GM19351 (cell line): ENCODE measurements at regions not wholly inside any gene's neighbourhood (a gene's known extent, or its start where the extent isn't known, plus 50 kb on each side); places are given as distances from the start of the nearest gene placed in this dataset.
A peak's percentile ranks its signal among the peaks of the same experiment; 100 is the strongest.
"Not testable (repeated sequence)": the region's sequence is repeated elsewhere in the genome, so short reads cannot be mapped to it uniquely, and the experiment has no call there.

Experiments used
- ATAC-seq: cut with Tn5 transposase; IDR thresholded peaks from one replicate; pipeline ENCODE4 v1.9.1; 2021; ENCODE audit warnings: mild to moderate bottlenecking, moderate library complexity; ENCODE audit not compliant: unreplicated experiment

DNA sequence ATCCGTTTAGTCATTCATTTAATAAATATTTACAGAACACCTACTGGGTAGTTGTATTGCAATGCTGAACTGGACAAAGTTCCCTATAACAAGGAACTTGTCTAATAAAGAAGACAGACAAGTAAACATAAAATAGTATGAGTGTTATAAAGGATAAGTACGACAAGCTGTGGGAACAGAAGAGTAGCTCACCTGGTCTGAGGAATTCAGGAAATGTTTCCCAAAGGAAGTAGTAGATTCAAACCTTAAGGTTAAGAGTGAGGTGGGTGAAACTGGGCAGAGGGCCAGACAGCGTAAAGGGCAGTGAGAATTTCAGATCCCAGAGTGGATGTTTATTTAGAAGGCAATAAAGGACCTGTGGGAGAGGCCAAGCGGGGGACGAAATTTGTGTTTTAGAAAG is 72.3 kb upstream of the CD2AP start:
- ATAC-seq = no peak

DNA sequence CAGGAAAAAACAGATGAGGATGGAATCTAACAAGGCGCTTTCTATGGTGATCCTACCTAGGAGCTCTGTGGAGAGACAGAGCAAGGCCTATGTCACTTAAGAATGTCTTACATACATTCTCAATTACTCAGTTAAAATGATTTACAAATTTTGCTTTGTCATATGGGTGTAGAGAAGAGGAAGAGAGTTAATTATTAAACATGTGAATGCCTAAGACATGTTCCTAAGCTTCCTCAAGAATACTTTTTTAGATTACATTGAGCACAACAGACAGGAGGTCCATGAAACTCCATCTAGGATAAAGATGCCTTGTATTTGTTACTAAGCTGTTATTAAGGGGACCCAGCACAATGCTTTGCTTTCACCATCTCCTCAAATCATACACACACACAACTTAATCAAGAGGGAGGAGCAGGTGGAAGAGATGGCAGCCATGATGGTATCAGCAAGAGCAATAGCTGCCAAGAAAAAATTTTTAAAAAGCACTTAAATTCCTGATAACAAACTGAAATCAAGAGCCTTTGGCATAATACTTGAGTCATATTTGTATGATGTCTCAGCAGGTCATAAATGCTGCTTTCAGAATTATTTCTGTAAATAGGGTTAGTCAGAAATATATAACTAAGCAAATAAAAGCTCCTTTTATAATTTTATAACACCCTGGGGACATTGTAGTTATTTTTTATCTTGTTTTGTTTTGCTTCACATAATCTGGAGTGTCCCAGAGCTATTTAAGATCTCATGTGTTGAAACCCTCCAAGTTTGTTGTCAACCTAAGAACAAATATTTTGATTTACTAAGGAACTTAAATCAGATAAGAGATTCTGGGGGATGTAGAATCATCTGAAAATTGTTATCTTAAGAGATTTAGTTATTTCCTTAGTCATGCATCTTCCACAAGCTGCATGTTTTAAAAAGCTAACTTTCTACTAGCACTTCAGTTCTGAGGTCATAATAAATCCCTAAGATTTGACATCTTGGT is 70.0 kb upstream of the CD2AP start:
- ATAC-seq = no peak

DNA sequence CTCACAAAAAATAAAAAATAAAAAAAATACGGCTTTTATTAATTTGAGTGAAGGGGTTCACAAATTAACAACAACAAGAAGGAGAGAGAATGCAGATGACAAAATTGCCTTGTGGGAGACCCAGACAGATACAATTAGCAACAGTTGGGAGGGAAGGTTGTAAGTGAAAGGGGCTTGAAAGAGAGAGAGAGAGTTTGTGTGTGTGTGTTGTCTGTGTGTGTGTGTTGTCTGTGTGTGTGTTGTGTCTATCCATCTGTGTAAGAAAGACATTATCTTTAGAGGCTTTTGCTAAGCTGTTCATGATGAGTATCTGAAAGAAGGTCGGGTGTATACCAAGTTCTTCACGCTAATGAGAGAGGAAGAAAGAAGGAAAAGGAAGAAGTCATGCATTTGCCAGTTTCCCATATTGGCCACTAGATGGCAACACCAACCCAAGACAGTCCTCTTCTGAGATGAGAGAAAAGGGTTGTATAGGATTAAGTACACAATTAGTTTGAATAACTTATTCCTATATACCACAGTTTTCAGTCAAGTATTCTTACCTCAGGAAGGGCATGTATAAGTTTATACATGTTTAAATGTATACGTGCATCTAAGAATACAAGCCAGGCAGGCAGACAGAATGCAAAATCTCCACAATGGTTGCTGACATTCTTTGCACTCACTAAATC is 63.7 kb upstream of the CD2AP start:
- peak; percentile 71 for ATAC-seq

DNA sequence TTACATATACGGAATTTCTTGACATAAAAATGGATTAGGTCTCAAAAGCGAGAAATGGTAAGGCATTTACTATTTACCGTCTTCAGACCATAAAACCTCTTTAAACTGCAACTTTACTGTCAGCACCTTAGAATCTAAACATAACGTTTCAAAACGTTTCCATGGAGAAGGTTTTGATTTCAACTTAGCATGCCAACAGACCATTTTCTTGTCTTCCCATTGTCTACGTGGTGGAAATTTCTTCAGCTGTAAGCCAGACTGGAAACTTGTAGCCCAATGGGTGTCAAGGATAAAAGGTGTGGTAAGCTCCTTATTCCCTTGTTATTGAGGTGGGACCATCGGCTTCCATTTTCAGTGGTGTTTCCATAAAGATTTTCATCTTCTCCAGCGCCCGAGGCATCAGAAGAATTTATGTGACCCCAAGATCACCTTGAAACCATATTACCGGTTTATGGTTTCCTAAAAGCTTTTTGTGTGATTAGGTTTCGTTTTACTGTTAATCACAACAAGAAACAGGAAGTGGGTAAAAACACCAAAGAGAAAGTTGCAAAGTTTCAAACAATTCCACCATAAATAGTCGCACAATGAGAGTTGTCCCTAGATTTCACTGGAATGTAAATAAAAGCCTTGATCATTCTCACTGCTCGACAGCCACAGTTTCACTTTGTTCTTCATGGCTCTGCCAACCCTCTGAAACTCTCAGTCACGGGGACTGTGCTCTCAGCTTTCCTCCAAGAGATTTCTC is 63.0 kb upstream of the CD2AP start:
- ATAC-seq = peak; percentile 78

DNA sequence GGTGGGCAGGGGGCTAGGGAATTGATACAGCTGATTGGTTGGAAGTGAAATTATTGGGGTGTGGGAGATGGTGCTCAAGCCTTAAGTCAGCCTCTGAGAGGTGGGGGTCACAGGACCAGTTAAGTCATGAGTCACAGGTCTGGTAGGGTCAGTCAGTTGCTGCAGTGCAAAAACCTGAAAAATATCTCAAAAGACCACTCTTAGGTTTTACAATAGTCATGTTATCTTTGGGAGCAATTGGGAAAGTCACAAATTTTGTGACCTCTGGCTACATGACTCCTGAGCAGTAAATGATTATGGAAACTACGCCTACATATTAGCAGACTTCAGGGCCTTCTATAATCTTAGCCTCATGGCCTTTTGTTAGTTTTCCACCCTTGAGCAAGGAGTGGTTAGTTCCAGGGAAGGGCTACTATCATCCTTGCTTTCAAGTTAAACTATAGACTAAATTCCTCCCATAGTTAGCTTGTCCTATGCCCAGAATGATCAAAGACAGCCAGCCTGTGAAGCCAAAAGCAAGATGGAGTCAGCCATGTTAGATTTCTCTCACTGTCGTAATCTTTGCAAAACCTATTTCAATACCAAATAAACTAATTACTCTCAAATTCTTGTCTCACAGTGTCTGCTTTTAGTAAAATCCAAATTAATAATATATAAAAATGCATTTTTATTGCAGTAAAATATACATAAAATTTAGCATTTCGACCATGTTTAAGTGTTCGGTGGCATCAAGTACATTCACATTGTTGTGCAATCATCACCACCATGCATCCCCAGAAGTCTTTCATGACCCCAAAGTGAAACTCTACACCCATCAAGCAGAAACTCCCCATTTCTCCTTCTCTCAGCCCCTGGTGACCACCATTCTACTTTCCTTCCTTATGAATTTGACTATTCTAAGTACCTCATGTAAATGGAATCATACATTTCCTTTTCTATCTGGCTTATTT is 60.9 kb upstream of the CD2AP start:
- no peak for ATAC-seq

DNA sequence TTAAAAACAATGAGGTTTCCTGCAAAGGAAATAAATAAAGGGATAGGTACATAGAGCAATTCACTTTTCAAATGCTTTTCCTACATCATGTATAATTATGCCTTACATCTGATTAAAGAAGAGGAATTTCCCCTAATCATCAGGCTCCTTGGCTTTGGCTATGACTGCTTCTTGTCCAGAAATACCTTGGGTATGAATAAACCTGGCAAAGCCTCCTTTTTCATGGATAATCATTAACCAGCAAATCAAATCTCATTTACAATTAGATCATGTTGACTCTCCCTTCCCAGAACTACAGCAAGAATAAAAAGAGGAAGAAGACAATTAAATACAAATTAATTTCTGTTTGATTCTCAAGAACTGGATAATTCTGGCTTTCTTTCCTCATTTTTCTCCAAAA is 58.0 kb upstream of the CD2AP start:
- ATAC-seq = no peak

DNA sequence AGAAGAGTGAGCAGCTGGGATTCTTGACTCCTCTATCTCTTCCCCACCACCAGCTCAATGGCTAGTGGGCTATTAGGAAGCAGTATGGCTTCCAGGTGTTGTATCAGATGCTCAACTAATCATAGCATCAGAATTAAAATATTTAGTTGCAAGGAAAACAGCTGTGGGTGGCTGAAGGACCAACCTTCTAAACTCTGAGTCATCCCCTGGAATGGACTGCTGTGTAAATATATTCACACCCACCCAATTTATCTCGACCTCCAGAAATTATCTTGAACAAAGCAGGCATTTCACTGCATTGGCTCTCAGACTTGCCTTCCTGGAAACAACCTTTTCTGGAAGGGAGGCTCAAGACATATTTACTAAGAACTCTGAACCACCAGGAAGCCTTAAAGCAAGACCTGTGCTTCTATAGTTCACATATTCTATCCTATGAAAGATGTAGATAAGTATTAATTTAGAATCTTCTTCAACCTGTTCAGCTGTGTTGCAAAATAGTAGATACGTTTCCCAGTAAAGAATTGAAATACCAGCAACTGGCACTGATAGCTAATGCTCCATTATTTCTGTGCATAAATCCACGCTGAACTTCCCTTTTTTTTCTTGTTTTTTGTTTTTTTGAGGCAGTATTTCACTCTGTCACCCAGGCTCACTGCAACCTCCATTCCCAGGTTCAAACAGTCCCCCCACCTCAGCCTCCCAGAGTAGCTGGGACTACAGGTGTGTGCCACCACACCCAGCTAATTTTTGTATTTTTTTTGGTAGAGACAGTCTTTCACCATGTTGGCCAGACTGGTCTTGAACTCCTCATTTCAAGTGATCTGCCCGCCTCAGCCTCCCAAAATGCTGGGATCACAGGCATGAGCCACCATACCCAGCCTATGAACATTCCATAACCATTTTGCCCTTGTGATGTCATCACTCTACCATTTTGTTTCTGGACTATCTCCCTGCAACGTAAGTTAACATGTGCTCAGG is 56.9 kb upstream of the CD2AP start:
- ATAC-seq = no peak

DNA sequence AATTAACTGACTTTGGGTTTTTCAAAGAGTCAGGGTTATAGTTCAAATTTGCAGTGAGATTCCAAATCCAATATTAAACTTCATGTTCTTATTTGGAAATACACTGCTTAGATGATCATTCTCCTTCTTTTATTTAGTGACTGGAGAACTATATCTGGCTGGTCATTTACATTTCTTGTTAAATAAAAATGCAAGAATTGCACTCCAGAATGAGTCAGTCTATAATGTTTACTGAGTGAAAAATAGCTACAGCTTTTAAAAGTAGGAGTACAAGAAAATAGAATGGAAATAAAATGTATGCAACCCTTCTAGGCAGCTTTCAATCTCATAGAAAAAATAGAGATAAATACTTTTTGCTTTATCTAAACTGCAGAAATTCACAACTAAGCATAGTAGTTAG is 54.5 kb upstream of the CD2AP start:
- no peak for ATAC-seq

DNA sequence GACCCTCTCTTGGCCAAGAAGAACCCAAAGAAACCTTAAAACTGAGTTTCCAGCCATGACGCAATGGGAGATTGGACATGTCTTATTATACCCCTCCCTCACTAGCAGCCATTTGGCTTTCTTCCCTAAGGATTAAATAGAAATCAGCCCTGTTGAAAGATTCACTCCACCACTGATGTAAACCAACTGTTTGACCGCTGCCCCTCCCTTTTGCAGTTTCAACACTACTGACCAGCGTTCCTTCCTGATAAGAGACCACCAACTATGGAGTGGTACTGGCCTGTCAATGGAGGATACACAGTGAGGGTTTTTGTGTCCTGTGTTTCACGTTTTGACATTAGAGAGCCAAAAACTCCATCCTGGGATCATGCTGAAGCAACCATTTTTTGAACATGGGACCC is 53.2 kb upstream of the CD2AP start:
- ATAC-seq = no peak

DNA sequence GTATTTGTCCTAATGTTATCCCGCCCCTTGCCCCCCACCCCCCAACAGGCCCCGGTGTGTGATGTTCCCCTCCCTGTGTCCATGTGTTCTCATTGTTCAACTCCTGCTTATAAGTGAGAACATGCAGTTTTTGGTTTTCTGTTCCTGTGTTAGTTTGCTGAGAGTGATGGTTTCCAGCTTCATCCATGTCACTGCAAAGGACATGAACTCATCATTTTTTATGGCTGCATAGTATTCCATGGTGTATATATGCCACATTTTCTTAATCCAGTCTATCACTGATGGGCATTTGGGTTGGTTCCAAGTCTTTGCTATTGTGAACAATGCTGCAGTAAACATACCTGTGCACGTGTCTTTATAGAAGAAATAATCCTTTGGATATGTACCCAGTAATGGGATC is 51.9 kb upstream of the CD2AP start:
- not testable (repeated sequence) for ATAC-seq

DNA sequence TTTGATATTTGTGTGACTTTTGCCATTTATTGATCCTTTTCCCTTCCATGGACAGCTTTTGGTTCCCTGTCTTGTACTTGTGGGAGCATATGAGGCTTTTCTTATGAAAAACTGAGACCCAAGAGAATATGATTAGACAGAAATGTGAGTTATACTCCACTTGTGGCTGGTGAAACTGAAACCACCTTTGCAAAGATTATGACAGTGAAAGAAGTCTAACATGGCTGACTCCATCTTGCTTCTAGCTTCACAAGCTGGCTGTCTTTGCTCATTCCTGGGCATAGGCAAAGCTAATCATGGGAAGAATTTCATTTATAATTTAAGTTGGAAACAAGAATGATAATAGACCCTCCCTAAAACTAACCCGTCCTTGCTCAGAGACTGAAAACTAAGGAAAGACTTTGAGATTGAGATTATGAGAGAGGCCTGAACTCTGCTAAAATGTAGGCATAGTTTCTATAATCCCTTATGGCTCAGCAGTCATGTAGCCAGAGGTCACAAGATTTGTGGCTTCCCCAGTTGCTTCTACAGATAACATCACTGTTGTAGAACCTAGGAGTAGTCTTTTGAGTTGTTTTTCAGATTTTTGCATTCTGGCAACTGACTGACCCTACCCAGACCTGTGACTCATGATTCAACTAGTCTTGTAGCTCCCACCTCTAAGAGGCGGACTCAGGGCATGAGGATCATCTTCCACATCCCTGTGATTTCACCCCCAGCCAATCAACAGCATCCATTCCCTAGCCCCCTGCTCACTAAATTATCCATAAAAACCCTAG is 50.9 kb upstream of the CD2AP start:
- ATAC-seq = no peak

DNA sequence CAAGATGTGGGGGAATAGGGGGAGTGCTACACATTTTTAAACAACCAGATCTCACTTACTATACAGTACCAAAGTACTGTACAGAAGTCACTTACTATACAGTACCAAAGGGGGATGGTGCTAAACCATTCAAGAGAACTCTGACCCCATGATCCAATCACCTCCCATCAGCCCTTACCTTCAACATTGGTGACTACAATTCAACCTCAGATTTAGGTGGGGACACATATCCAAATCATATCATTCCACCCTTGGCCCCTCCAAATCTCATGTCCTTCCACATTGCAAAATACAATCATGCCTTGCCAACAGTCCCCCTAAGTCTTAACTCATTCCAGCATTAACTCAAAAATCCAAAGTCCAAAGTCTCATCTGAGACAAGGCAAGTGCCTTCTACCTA is 49.9 kb upstream of the CD2AP start:
- no peak for ATAC-seq
